Stimulated activated CD8-positive, alpha-beta memory T cell treated with anti-CD3 and anti-CD28 coated beads, Interleukin-15, amount 100 ng/mL, for 1 hour (primary cell): ENCODE measurements at regions not wholly inside any gene's neighbourhood (a gene's known extent, or its start where the extent isn't known, plus 50 kb on each side); places are given as distances from the start of the nearest gene placed in this dataset.
"Not testable (repeated sequence)": the region's sequence is repeated elsewhere in the genome, so short reads cannot be mapped to it uniquely, and the experiment has no call there.

ENCODE experiments used
- DNase-seq: peaks from one replicate; pipeline ENCODE4 v3.0.0-alpha.2; 2020; ENCODE audit warnings: low read depth

GRCh38 chr14:106729551-106729950 lies 1203.2 kb downstream of the TMEM121 start:
- no peak for DNase-seq

DNA sequence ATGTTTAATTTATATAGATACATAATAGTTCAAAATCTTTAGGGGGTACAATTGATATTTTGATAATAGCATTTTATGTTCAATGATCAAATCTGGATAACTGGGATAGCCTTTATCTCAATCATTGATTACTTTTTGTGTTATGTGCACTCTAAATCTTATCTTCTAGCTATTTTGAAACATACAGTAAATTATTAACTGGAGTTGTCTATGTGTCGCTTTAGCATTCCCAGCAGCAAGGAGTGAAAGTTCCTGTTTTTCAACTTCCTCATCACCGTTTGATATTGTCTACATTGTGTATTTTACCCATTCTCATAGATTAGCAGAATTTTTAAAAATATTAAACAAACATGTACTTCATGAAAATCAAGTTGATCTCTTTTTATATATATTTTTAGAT lies 1207.4 kb downstream of the TMEM121 start:
- DNase-seq = no peak

- DNase-seq = no peak
Measured at GRCh38 chr14:106737021-106737420, 1210.6 kb downstream of the TMEM121 start.

- DNase-seq = no peak
Measured at GRCh38 chr14:106738075-106738474, 1211.7 kb downstream of the TMEM121 start.

DNA sequence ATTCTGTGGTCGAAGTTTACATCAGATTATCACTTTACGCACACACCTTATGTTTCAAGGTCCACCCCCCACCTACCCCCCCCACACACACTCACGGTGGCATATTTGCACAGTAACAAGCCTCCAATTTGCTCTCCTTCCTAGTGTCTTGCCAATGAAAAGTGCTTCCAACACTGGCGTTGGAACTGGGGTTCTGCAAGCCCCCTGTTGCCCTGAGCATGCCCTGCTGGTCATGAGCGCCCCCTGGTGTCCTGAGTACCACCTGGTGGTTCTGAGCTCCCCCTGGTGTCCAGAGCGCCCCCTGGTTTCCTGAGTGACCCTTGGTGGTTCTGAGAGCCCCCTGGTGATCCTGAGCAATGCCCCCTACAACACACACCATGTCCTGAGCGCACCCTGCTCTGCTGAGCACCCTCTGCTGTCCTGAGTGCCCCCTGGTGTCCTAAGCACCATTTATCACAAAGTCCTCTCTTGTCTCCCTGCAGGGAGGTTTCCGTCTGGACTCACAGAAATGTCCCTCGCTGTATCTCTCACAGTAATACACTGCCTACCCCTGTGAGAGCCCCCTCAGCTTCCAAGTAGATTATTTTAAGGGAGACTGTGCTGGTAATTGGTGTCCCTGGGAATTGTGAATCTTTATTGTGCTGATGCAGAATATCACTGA lies 1212.3 kb downstream of the TMEM121 start:
- DNase-seq = not testable (repeated sequence)

GRCh38 chr14:106741086-106741827 lies 1214.9 kb downstream of the TMEM121 start:
- not testable (repeated sequence) for DNase-seq

- not testable (repeated sequence) for DNase-seq
Measured at GRCh38 chr14:106745016-106745767, 1218.8 kb downstream of the TMEM121 start.

DNA sequence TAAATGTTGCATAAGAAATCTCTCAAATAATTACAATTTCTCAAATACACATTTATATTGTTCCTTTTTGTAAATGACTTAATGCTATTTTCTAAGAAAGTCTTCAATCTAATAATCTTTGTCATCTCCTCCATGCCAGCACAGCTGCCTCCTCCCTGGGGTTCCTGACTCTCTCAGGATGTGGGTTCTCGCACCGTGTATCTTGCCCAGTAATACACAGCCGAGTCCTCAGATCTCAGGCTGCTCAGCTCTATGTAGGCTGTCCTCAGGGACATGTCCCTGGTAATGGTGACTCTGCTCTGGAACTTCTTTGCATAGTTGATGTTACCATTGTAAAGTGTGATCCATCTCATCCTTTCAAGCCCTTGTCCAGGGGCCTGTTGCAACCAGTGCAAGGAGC lies 1223.7 kb downstream of the TMEM121 start:
- not testable (repeated sequence) for DNase-seq

DNA sequence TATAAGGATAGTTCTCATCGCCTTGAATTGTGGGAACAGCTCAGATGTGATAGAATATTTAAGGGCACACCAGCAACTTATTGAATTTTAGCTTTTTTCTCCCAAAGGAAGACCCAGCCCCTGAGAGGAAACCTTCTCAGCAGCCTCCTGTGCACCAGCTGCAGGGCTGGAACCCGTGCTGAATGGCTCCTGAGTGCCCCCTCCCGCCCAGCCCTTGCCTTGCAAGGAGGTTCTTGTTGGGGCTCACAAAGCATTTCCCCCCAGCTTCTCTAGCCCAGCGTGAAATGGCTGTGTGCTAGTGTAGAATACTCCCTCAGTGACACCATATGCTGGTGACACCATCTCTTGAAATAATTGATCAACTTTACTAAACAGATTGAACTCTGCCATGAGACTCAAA lies 1227.4 kb downstream of the TMEM121 start:
- not testable (repeated sequence) for DNase-seq

DNA sequence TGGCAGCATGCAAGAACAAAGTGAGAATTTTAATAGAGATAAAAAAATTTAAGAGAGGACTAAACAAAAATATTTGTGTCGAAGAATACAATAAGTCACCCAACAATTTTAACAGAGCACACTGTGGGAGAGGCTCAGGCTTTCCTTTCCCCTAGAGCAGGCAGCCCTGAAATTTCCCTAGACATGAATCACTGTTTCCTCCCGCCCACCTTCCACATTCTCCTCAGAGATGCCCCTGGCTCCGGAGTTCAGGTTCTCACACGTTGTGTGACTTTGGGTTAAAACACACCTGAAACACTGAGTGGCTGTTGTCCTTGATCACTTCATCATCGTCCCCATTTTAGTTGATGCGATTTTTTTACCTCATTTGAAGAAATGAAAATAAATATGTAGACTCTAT lies 1231.1 kb downstream of the TMEM121 start:
- DNase-seq = not testable (repeated sequence)

DNA sequence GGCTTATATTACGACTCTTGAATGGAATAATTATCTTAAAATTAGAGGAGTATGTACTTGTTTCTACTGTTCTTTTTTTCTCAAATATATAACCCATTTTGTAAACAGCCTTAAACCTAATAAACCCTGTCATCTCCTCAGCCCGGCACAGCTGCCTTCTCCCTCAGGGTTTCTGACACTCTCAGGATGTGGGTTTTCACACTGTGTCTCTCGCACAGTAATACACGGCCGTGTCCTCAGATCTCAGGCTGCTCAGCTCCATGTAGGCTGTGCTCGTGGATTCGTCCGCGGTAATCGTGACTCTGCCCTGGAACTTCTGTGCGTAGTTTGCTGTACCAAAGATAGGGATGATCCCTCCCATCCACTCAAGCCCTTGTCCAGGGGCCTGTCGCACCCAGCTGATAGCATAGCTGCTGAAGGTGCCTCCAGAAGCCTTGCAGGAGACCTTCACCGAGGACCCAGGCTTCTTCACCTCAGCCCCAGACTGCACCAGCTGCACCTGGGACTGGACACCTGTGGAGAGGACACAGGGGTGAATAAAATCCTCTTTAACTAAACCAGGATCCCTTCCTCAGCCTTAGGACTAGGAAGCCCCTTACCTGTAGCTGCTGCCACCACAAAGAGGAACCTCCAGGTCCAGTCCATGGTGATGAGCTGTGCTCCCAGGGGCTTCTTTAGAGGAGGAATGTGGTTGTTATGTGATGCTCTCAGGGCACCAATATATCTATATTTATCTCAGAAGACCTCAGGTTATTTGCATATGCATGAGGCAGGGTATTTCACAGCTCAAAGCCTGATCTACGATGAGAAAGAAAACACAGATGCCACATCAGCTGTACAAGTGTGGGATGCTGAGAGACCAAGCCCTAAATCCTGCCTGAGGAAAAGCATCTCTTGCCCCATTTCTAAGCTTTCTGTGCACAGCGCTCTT lies 1235.8 kb downstream of the TMEM121 start:
- DNase-seq = not testable (repeated sequence)

GRCh38 chr14:106764968-106765369 lies 1238.6 kb downstream of the TMEM121 start:
- DNase-seq = not testable (repeated sequence)

GRCh38 chr14:106766145-106766544 lies 1239.8 kb downstream of the TMEM121 start:
- no peak for DNase-seq

- DNase-seq = not testable (repeated sequence)
Measured at GRCh38 chr14:106766551-106767277, 1240.3 kb downstream of the TMEM121 start.

GRCh38 chr14:106768230-106768629 lies 1241.8 kb downstream of the TMEM121 start:
- DNase-seq = not testable (repeated sequence)

GRCh38 chr14:106768972-106769700 lies 1242.8 kb downstream of the TMEM121 start:
- not testable (repeated sequence) for DNase-seq

- DNase-seq = not testable (repeated sequence)
Measured at GRCh38 chr14:106770158-106770672, 1243.8 kb downstream of the TMEM121 start.

DNA sequence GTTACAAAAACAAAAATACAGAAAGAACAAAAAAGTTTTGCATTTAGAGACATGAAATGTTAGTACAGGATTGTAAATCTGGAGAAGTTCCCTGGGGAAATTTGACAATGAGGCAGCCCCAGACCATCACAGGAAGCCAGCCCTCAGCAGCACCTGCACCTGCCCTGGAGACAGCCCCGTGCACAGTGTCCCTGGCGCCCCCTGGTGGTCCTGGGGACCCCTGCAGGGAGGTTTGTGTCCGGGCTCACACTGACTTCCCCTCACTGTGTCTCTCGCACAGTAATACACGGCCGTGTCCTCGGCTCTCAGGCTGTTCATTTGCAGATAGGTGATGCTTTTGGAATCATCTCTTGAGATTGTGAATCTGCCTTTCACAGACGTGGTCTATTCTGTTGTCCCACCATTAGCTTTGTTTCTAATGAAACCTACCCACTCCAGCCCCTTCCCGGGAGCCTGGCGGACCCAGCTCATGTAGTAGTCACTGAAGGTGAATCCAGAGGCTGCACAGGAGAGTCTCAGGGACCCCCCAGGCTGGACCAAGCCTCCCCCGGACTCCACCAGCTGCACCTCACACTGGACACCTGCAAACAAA lies 1248.6 kb downstream of the TMEM121 start:
- DNase-seq = peak; percentile 73

DNA sequence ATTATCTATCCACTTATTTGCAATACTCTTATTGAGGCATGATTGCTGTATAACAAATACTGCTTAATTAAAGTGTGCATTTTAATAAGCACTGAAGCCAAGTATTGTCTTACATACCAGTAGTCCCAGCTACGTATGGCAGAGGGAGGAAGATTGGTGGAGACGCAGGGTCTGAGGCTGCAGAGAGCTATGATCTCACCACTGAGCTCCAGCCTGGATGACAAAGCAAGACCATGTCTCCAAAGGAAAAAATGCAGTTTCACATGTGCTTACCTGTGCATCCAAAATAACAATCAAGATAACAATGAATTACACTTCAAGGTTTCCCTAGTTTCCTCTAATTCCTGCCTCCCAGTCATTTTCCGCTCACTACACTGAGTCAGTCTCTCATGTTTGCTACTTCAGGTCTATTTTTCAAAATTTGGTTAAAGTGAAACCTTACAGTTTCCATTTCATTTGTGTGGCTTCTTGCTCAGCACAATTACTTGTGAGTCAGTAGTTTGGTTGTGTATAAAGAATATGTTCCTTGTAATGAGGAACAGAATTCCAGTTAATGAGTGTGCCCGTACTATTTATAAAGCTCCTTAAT lies 1250.1 kb downstream of the TMEM121 start:
- DNase-seq = no peak
